Spleen (tissue), 7 donors: ENCODE measurements at regions not wholly inside any gene's neighbourhood (a gene's known extent, or its start where the extent isn't known, plus 50 kb on each side); places are given as distances from the start of the nearest gene placed in this dataset.

Experiments
- CTCF ChIP-seq, 11 experiments: fragments of 200-600 bp in 7 of 11; fragments of 450-650 bp in 4 of 11; sonication (generic) in 4 of 11; IDR thresholded peaks in 8 of 11; conservative IDR thresholded peaks in 3 of 11; 1 replicate in 7 of 11; 2 replicates in 4 of 11; pipeline versions ENCODE4 v1.4.0 to v1.8.0; 2016 to 2021; ENCODE audit warnings: antibody characterized with exemption in 11 of 11, inconsistent platforms in 4 of 11, mild to moderate bottlenecking in 1 of 11
- POLR2A ChIP-seq, 3 donors: fragments of 450-650 bp; IDR thresholded peaks; one replicate each; pipeline ENCODE4 v1.5.1; 2017; ENCODE audit warnings: antibody characterized with exemption in 3 of 3, mild to moderate bottlenecking in 1 of 3
- POLR2AphosphoS5 ChIP-seq, 3 donors: sonication (generic); formaldehyde crosslinking; IDR thresholded peaks; one replicate each; pipeline ENCODE4 v1.5.1; 2017; ENCODE audit warnings: antibody characterized with exemption in 3 of 3
- donor health status: DM: no; HTN: no; CAD: no; lungs with moderate emphysema.
- donor health status: DM: no; HTN: no; CAD: no.
- donor health status: DM: no; HTN: no; CAD: no.

DNA sequence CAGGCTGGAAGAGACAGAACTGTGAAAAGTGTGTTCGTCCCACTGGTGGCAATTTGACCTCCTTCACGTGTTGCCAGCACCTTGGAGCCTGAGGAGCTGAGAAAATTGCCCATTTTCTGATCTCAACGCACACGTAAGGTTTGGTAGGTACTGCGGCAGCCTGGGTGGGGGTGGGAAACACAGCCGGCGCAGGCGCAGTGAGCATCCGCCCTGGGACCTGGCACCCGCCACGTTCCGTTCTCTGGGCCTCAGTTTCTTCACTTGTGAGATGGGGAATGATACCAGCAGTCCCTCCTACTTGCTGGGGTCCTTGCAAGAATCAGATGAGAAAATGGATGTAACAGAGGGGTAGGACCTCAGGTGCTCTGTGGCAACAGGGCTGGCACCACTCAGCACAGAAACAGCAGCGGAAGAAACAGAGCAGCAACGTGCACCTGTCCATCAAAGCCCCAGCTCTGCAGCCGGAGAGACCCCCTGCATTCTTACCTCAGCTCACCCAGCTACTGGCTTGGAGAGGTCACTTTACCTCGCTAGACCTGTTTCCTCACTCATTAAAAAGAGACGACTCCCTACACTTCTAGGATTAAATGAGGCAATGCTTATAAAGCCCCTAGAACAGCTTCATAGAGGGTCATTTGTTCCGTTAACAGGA lies 458.0 kb upstream of the ID2 start:
- TF ChIP-seq CTCF (IDR thresholded peaks at IDR 0.05 in 8 of 11, conservative IDR thresholded peaks at IDR 0.05 in 3 of 11) (no peak), POLR2A (IDR thresholded peaks at IDR 0.05) (no peak), POLR2AphosphoS5 (IDR thresholded peaks at IDR 0.05) (no peak)
